Calu3 (cell line): ENCODE measurements at regions not wholly inside any gene's neighbourhood (a gene's known extent, or its start where the extent isn't known, plus 50 kb on each side); places are given as distances from the start of the nearest gene placed in this dataset.

ENCODE experiments used
- BruUV-seq: library from RNA; stranded (reverse); fragments of 400-500 nt; replicated peaks from 2 replicates; lab custom pipeline; 2021; lab: Mats Ljungman, UMichigan
- CTCF ChIA-PET: fragments of 300-600 bp; sonication (Branson Sonifier 250); formaldehyde crosslinking; loops from one replicate; lab custom pipeline; 2022; ENCODE audit warnings: antibody characterized with exemption; lab: Charles Lee
- DNase-seq: peaks from one replicate; pipeline ENCODE4 v3.0.0; 2022
- H3K27ac Mint-ChIP-seq: one replicate; pipeline ENCODE4 v1.8.0; 2022; ENCODE audit warnings: mixed read lengths; ENCODE audit not compliant: unreplicated experiment
- H3K27me3 Mint-ChIP-seq: one replicate; pipeline ENCODE4 v1.8.0; 2022; ENCODE audit warnings: mixed read lengths; ENCODE audit not compliant: unreplicated experiment
- H3K36me3 Mint-ChIP-seq: one replicate; pipeline ENCODE4 v1.8.0; 2022; ENCODE audit warnings: mild to moderate bottlenecking, moderate library complexity, mixed read lengths; ENCODE audit not compliant: insufficient read depth, unreplicated experiment
- H3K4me1 Mint-ChIP-seq: one replicate; pipeline ENCODE4 v1.8.0; 2022; ENCODE audit warnings: mild to moderate bottlenecking, low read depth, mixed read lengths; ENCODE audit not compliant: unreplicated experiment
- H3K4me3 Mint-ChIP-seq: one replicate; pipeline ENCODE4 v1.8.0; 2022; ENCODE audit warnings: mild to moderate bottlenecking, low read depth, moderate library complexity, mixed read lengths; ENCODE audit not compliant: unreplicated experiment
- H3K9me3 Mint-ChIP-seq: one replicate; pipeline ENCODE4 v1.8.0; 2022; ENCODE audit warnings: low read depth, mixed read lengths; ENCODE audit not compliant: unreplicated experiment
- CTCF ChIP-seq: fragments of 200-600 bp; IDR thresholded peaks from one replicate; pipeline ENCODE4 v1.8.0; 2022; ENCODE audit warnings: antibody characterized with exemption; ENCODE audit not compliant: unreplicated experiment
- intact Hi-C: fragments of 100-400 bp; cut with micrococcal nuclease; formaldehyde crosslinking; loops from one replicate; pipeline ENCODE4 v1.10.0; 2022; ENCODE audit not compliant: unreplicated experiment

GRCh38 chr13:107231944-107232343, 664.0 kb upstream of the ARGLU1 start:
- Mint-ChIP-seq H3K4me3 (no peak overlapping the region), H3K36me3 (no peaks in the 10 kb centered on the region), H3K27me3 (no peaks in the 10 kb centered on the region), H3K9me3 (no peaks in the 10 kb centered on the region), H3K27ac (no peak overlapping the region), H3K4me1 (no peaks in the 10 kb centered on the region)
- TF ChIP-seq CTCF, result no peak
- intact Hi-C loops, result no loop called here
- CTCF ChIA-PET, result no interaction called here
- BruUV-seq, result no TSS peak
- no peak for DNase-seq

- no peaks in the 10 kb centered on the region for H3K9me3 Mint-ChIP-seq
- no peak for DNase-seq
- no peaks in the 10 kb centered on the region for H3K4me1 Mint-ChIP-seq
- CTCF ChIA-PET, result no interaction called here
- intact Hi-C loops, result no loop called here
- no peaks in the 10 kb centered on the region for H3K36me3 Mint-ChIP-seq
- H3K27me3 Mint-ChIP-seq, result no peaks in the 10 kb centered on the region
- no peak overlapping the region for H3K4me3 Mint-ChIP-seq
- no TSS peak for BruUV-seq
- no peak overlapping the region for H3K27ac Mint-ChIP-seq
- no peak for TF ChIP-seq CTCF
Measured at GRCh38 chr13:107223867-107224266, 655.9 kb upstream of the ARGLU1 start.

GRCh38 chr13:107222597-107222996, 654.7 kb upstream of the ARGLU1 start:
- no peak overlapping the region for H3K27ac Mint-ChIP-seq
- intact Hi-C loops, result no loop called here
- no peaks in the 10 kb centered on the region for H3K27me3 Mint-ChIP-seq
- BruUV-seq, result no TSS peak
- no peaks in the 10 kb centered on the region for H3K9me3 Mint-ChIP-seq
- H3K36me3 Mint-ChIP-seq, result no peaks in the 10 kb centered on the region
- DNase-seq, result no peak
- no peak overlapping the region for H3K4me3 Mint-ChIP-seq
- CTCF ChIA-PET, result no interaction called here
- no peaks in the 10 kb centered on the region for H3K4me1 Mint-ChIP-seq
- no peak for TF ChIP-seq CTCF

- Mint-ChIP-seq H3K9me3 (no peaks in the 10 kb centered on the region), H3K4me3 (no peak overlapping the region), H3K36me3 (no peaks in the 10 kb centered on the region), H3K4me1 (no peaks in the 10 kb centered on the region), H3K27ac (no peak overlapping the region), H3K27me3 (no peaks in the 10 kb centered on the region)
- BruUV-seq, result no TSS peak
- no peak for DNase-seq
- CTCF ChIA-PET, result no interaction called here
- TF ChIP-seq CTCF, result no peak
- intact Hi-C loops, result no loop called here
Measured at GRCh38 chr13:107220245-107220644, 652.3 kb upstream of the ARGLU1 start.
